Nephron (organoid): ENCODE measurements at regions not wholly inside any gene's neighbourhood (a gene's known extent, or its start where the extent isn't known, plus 50 kb on each side); places are given as distances from the start of the nearest gene placed in this dataset.

Experiments
- H3K27ac Mint-ChIP-seq, 3 experiments: 2 replicates each; pipeline ENCODE4 v1.8.0; 2020; ENCODE audit warnings: mixed read lengths in 3 of 3, mild to moderate bottlenecking in 2 of 3, moderate library complexity in 1 of 3
- H3K27me3 Mint-ChIP-seq: 2 replicates; pipeline ENCODE4 v1.8.0; 2021; ENCODE audit warnings: low read depth, mild to moderate bottlenecking, moderate library complexity, mixed read lengths
- H3K36me3 Mint-ChIP-seq: 2 replicates; pipeline ENCODE4 v1.8.0; 2020; ENCODE audit warnings: low read depth, mixed read lengths
- H3K4me1 Mint-ChIP-seq: 2 replicates; pipeline ENCODE4 v1.8.0; 2020; ENCODE audit warnings: mixed read lengths
- H3K4me3 Mint-ChIP-seq, 3 experiments: 2 replicates each; pipeline ENCODE4 v1.8.0; 2020; ENCODE audit warnings: mild to moderate bottlenecking in 3 of 3, mixed read lengths in 3 of 3, moderate library complexity in 2 of 3
- H3K9me3 Mint-ChIP-seq: 2 replicates; pipeline ENCODE4 v1.8.0; 2020; ENCODE audit warnings: mixed read lengths
- CTCF ChIP-seq, 3 experiments: fragments of 200-600 bp; sonication (generic); IDR thresholded peaks; one replicate each; pipeline ENCODE4 v1.5.0; 2021; ENCODE audit warnings: antibody characterized with exemption in 3 of 3; ENCODE audit not compliant: unreplicated experiment in 3 of 3

GRCh38 chr10:33100781-33101391 lies 142.9 kb upstream of the ITGB1 start:
- no peaks in the 10 kb centered on the region for H3K4me1 Mint-ChIP-seq
- H3K9me3 Mint-ChIP-seq: peaks cover 15% of the 10 kb centered on the region
- H3K27ac Mint-ChIP-seq: no peak overlapping the region
- no peak for TF ChIP-seq CTCF (IDR thresholded peaks at IDR 0.05; ENCODE audit: unreplicated experiment in 3 of 3)
- peaks cover 9% of the 10 kb centered on the region for H3K27me3 Mint-ChIP-seq
- H3K4me3 Mint-ChIP-seq: no peak overlapping the region
- H3K36me3 Mint-ChIP-seq: no peaks in the 10 kb centered on the region

GRCh38 chr10:33099748-33100147 lies 141.7 kb upstream of the ITGB1 start:
- no peak overlapping the region for H3K27ac Mint-ChIP-seq

GRCh38 chr10:33098951-33099663 lies 141.1 kb upstream of the ITGB1 start:
- H3K36me3 Mint-ChIP-seq: no peaks in the 10 kb centered on the region
- H3K4me3 Mint-ChIP-seq: no peak overlapping the region
- H3K27ac Mint-ChIP-seq: no peak overlapping the region
- TF ChIP-seq CTCF (IDR thresholded peaks at IDR 0.05; ENCODE audit: unreplicated experiment in 3 of 3): no peak
- H3K4me1 Mint-ChIP-seq: no peaks in the 10 kb centered on the region
- peaks cover 20% of the 10 kb centered on the region for H3K9me3 Mint-ChIP-seq
- H3K27me3 Mint-ChIP-seq: peaks cover 4% of the 10 kb centered on the region

More at GRCh38 chr10:33099748-33100147, 141.7 kb upstream of the ITGB1 start:
- Mint-ChIP-seq H3K36me3 (no peaks in the 10 kb centered on the region), H3K9me3 (peaks cover 19% of the 10 kb centered on the region), H3K4me1 (no peaks in the 10 kb centered on the region), H3K4me3 (no peak overlapping the region), H3K27me3 (peaks cover 7% of the 10 kb centered on the region)
- TF ChIP-seq CTCF (IDR thresholded peaks at IDR 0.05; ENCODE audit: unreplicated experiment in 3 of 3): no peak

- H3K27ac Mint-ChIP-seq: no peak overlapping the region
- H3K4me1 Mint-ChIP-seq: no peaks in the 10 kb centered on the region
- peaks cover 19% of the 10 kb centered on the region for H3K9me3 Mint-ChIP-seq
- peaks cover 4% of the 10 kb centered on the region for H3K27me3 Mint-ChIP-seq
- no peak overlapping the region for H3K4me3 Mint-ChIP-seq
- TF ChIP-seq CTCF (IDR thresholded peaks at IDR 0.05; ENCODE audit: unreplicated experiment in 3 of 3): no peak
- H3K36me3 Mint-ChIP-seq: no peaks in the 10 kb centered on the region
Observed at GRCh38 chr10:33095867-33096815, 138.1 kb upstream of the ITGB1 start.

- Mint-ChIP-seq H3K4me1 (no peaks in the 10 kb centered on the region), H3K9me3 (peaks cover 19% of the 10 kb centered on the region), H3K4me3 (no peak overlapping the region), H3K27me3 (peaks cover 2% of the 10 kb centered on the region), H3K36me3 (no peaks in the 10 kb centered on the region), H3K27ac (no peak overlapping the region)
- TF ChIP-seq CTCF (IDR thresholded peaks at IDR 0.05; ENCODE audit: unreplicated experiment in 3 of 3): no peak
Observed at GRCh38 chr10:33094263-33095051, 136.4 kb upstream of the ITGB1 start.
